Endodermal cell (in vitro differentiated cells): ENCODE measurements at regions not wholly inside any gene's neighbourhood (a gene's known extent, or its start where the extent isn't known, plus 50 kb on each side); places are given as distances from the start of the nearest gene placed in this dataset.

Source experiments
- DNase-seq: peaks from one replicate; pipeline ENCODE4 v3.0.0-alpha.2; 2017
- H3K27ac ChIP-seq: 2 replicates; pipeline ENCODE4 v1.5.1; 2013; ENCODE audit warnings: mild to moderate bottlenecking, low read depth, low read length, moderate library complexity
- H3K27me3 ChIP-seq: 2 replicates; pipeline ENCODE4 v1.6.1; 2013; ENCODE audit warnings: mild to moderate bottlenecking, low read length, moderate library complexity; ENCODE audit not compliant: insufficient read depth, control insufficient read depth, poor library complexity, severe bottlenecking
- H3K36me3 ChIP-seq: 2 replicates; pipeline ENCODE4 v1.7.0; 2013; ENCODE audit warnings: mild to moderate bottlenecking, low read length, moderate library complexity; ENCODE audit not compliant: control insufficient read depth, insufficient read depth
- H3K4me1 ChIP-seq: one replicate; pipeline ENCODE4 v1.7.0; 2013; ENCODE audit warnings: low read length; ENCODE audit not compliant: control insufficient read depth, insufficient read depth
- H3K4me3 ChIP-seq: 2 replicates; pipeline ENCODE4 v1.5.1; 2013; ENCODE audit warnings: mild to moderate bottlenecking, low read length, moderate library complexity
- H3K9ac ChIP-seq: 2 replicates; pipeline ENCODE4 v1.6.1; 2013; ENCODE audit warnings: mild to moderate bottlenecking, low read length, moderate library complexity; ENCODE audit not compliant: poor library complexity, severe bottlenecking; ENCODE audit errors: extremely low read depth
- H3K9me3 ChIP-seq: 2 replicates; pipeline ENCODE4 v1.6.1; 2013; ENCODE audit warnings: mild to moderate bottlenecking, low read length, moderate library complexity; ENCODE audit not compliant: control insufficient read depth
- H3K27ac Mint-ChIP-seq: 2 replicates; pipeline ENCODE4 v1.8.0; 2020; ENCODE audit warnings: mixed read lengths
- H3K27me3 Mint-ChIP-seq: 2 replicates; pipeline ENCODE4 v1.8.0; 2021; ENCODE audit warnings: mild to moderate bottlenecking, mixed read lengths; ENCODE audit not compliant: insufficient read depth
- H3K36me3 Mint-ChIP-seq: 2 replicates; pipeline ENCODE4 v1.8.0; 2020; ENCODE audit warnings: low read depth, mixed read lengths
- H3K4me1 Mint-ChIP-seq: 2 replicates; pipeline ENCODE4 v1.8.0; 2020; ENCODE audit warnings: mixed read lengths
- H3K4me3 Mint-ChIP-seq: 2 replicates; pipeline ENCODE4 v1.8.0; 2020; ENCODE audit warnings: mild to moderate bottlenecking, moderate library complexity, mixed read lengths
- H3K9me3 Mint-ChIP-seq: 2 replicates; pipeline ENCODE4 v1.8.0; 2020; ENCODE audit warnings: mild to moderate bottlenecking, mixed read lengths
- CTCF ChIP-seq: fragments of 200-600 bp; sonication (generic); conservative IDR thresholded peaks from 2 replicates; pipeline ENCODE4 v1.5.0; 2021; ENCODE audit warnings: antibody characterized with exemption, mild to moderate bottlenecking
- WGBS, 2 experiments: methylation state at CpG; one replicate each; pipeline versions ENCODE4 v1.1.5 to v1.1.7; 2013; ENCODE audit warnings: missing lambda C conversion rate in 2 of 2, mixed read lengths in 1 of 2; ENCODE audit not compliant: insufficient coverage in 1 of 2, insufficient read length in 1 of 2; 5-methylcytosine and 5-hydroxymethylcytosine counted together

GRCh38 chr9:106532306-106533015 is 330.5 kb upstream of the ZNF462 start:
- H3K4me3 Mint-ChIP-seq, result no peak overlapping the region
- Histone ChIP-seq H3K4me1 (no peaks in the 10 kb centered on the region), H3K27me3 (no peaks in the 10 kb centered on the region), H3K36me3 (no peaks in the 10 kb centered on the region), H3K27ac (no peak overlapping the region), H3K9me3 (no peaks in the 10 kb centered on the region), H3K9ac (no peak overlapping the region), H3K4me3 (no peak overlapping the region)
- H3K36me3 Mint-ChIP-seq, result no peaks in the 10 kb centered on the region
- H3K27me3 Mint-ChIP-seq, result no peaks in the 10 kb centered on the region
- no peak for TF ChIP-seq CTCF
- H3K4me1 Mint-ChIP-seq, result peaks cover 1% of the 10 kb centered on the region
- 91 to 100% methylated on average over 2 to 5 of the region's 5 CpGs for WGBS, 2 experiments
- H3K27ac Mint-ChIP-seq, result no peak overlapping the region
- H3K9me3 Mint-ChIP-seq, result no peaks in the 10 kb centered on the region
- DNase-seq, result no peak

DNA sequence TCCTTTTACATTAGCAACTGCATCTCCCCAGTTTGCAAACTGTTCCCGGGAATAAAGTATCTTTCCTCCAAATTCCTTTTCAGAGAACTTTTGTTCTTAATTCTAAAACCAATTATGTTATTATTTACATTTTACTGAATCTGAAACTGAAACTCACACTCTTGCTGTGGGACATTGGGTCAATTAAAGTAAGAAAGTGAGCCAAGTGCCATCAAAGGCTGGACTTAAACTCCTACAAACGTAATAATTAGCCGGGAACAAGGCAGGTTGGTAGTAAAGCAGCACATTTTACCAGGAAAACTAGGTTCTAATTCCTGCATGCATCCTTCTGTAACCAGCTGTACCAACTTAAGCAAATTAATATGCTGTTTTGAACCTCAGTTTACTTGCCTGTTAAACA is 328.2 kb upstream of the ZNF462 start:
- H3K9me3 ChIP-seq, result no peaks in the 10 kb centered on the region
- H3K4me1 ChIP-seq, result no peaks in the 10 kb centered on the region
- H3K4me3 ChIP-seq, result no peak overlapping the region
- 92 to 94% methylated on average over 2 to 3 of the region's 3 CpGs for WGBS, 2 experiments
- no peak for TF ChIP-seq CTCF
- H3K4me3 Mint-ChIP-seq, result no peak overlapping the region
- no peaks in the 10 kb centered on the region for H3K27me3 ChIP-seq
- no peak overlapping the region for H3K27ac Mint-ChIP-seq
- H3K9ac ChIP-seq, result no peak overlapping the region
- H3K36me3 Mint-ChIP-seq, result no peaks in the 10 kb centered on the region
- H3K9me3 Mint-ChIP-seq, result no peaks in the 10 kb centered on the region
- H3K4me1 Mint-ChIP-seq, result no peaks in the 10 kb centered on the region
- H3K36me3 ChIP-seq, result no peaks in the 10 kb centered on the region
- no peak overlapping the region for H3K27ac ChIP-seq
- H3K27me3 Mint-ChIP-seq, result no peaks in the 10 kb centered on the region
- DNase-seq, result no peak

- H3K9me3 Mint-ChIP-seq, result no peaks in the 10 kb centered on the region
- Histone ChIP-seq H3K4me3 (no peak overlapping the region), H3K9ac (no peak overlapping the region), H3K27me3 (no peaks in the 10 kb centered on the region), H3K9me3 (no peaks in the 10 kb centered on the region), H3K36me3 (no peaks in the 10 kb centered on the region), H3K4me1 (no peaks in the 10 kb centered on the region), H3K27ac (no peak overlapping the region)
- H3K27me3 Mint-ChIP-seq, result no peaks in the 10 kb centered on the region
- peak; percentile 56 for DNase-seq
- no peaks in the 10 kb centered on the region for H3K36me3 Mint-ChIP-seq
- no peak for TF ChIP-seq CTCF
- no peaks in the 10 kb centered on the region for H3K4me1 Mint-ChIP-seq
- H3K27ac Mint-ChIP-seq, result no peak overlapping the region
- H3K4me3 Mint-ChIP-seq, result no peak overlapping the region
- WGBS, 2 experiments, result 50 to 57% methylated on average over 1 of the region's 1 CpG
Observed at GRCh38 chr9:106535439-106535838, 327.5 kb upstream of the ZNF462 start.
